Endothelial cell (in vitro differentiated cells): ENCODE measurements at regions not wholly inside any gene's neighbourhood (a gene's known extent, or its start where the extent isn't known, plus 50 kb on each side); places are given as distances from the start of the nearest gene placed in this dataset.

Experiments
- DNase-seq: peaks from one replicate; pipeline ENCODE4 v3.0.0; 2021; ENCODE audit warnings: low spot score
- H3K27ac Mint-ChIP-seq: one replicate; pipeline ENCODE4 v1.8.0; 2021; ENCODE audit warnings: mixed read lengths, inconsistent platforms; ENCODE audit not compliant: unreplicated experiment
- H3K27me3 Mint-ChIP-seq: one replicate; pipeline ENCODE4 v1.8.0; 2021; ENCODE audit warnings: mild to moderate bottlenecking, moderate library complexity, mixed read lengths, inconsistent platforms; ENCODE audit not compliant: unreplicated experiment
- H3K36me3 Mint-ChIP-seq: one replicate; pipeline ENCODE4 v1.8.0; 2021; ENCODE audit warnings: mild to moderate bottlenecking, low read depth, mixed read lengths, inconsistent platforms; ENCODE audit not compliant: unreplicated experiment
- H3K4me1 Mint-ChIP-seq: one replicate; pipeline ENCODE4 v1.8.0; 2021; ENCODE audit warnings: mild to moderate bottlenecking, mixed read lengths, inconsistent platforms; ENCODE audit not compliant: unreplicated experiment
- H3K4me3 Mint-ChIP-seq: one replicate; pipeline ENCODE4 v1.8.0; 2021; ENCODE audit warnings: mild to moderate bottlenecking, mixed read lengths, inconsistent platforms; ENCODE audit not compliant: unreplicated experiment
- H3K9me3 Mint-ChIP-seq: one replicate; pipeline ENCODE4 v1.8.0; 2021; ENCODE audit warnings: mixed read lengths, inconsistent platforms; ENCODE audit not compliant: unreplicated experiment
- CTCF ChIP-seq: fragments of 200-600 bp; sonication (generic); IDR thresholded peaks from one replicate; pipeline ENCODE4 v1.5.0; 2021; ENCODE audit warnings: antibody characterized with exemption; ENCODE audit not compliant: unreplicated experiment

GRCh38 chr9:31519826-31520225, 864.6 kb upstream of the ACO1 start:
- no peak overlapping the region for H3K27ac Mint-ChIP-seq
- no peaks in the 10 kb centered on the region for H3K27me3 Mint-ChIP-seq
- DNase-seq, result no peak
- H3K36me3 Mint-ChIP-seq, result no peaks in the 10 kb centered on the region
- peaks cover 6% of the 10 kb centered on the region for H3K4me1 Mint-ChIP-seq
- no peak for TF ChIP-seq CTCF
- H3K4me3 Mint-ChIP-seq, result no peak overlapping the region
- H3K9me3 Mint-ChIP-seq, result no peaks in the 10 kb centered on the region

GRCh38 chr9:31520301-31521085, 864.0 kb upstream of the ACO1 start:
- no peak for DNase-seq
- no peak overlapping the region for H3K4me3 Mint-ChIP-seq
- peaks cover 2% of the 10 kb centered on the region for H3K4me1 Mint-ChIP-seq
- H3K36me3 Mint-ChIP-seq, result no peaks in the 10 kb centered on the region
- H3K27ac Mint-ChIP-seq, result no peak overlapping the region
- no peak for TF ChIP-seq CTCF
- no peaks in the 10 kb centered on the region for H3K9me3 Mint-ChIP-seq
- no peaks in the 10 kb centered on the region for H3K27me3 Mint-ChIP-seq

GRCh38 chr9:31535651-31536050, 848.8 kb upstream of the ACO1 start:
- Mint-ChIP-seq H3K9me3 (no peaks in the 10 kb centered on the region), H3K27ac (no peak overlapping the region), H3K4me3 (no peak overlapping the region), H3K36me3 (no peaks in the 10 kb centered on the region), H3K27me3 (no peaks in the 10 kb centered on the region), H3K4me1 (peaks cover 3% of the 10 kb centered on the region)
- DNase-seq, result no peak
- no peak for TF ChIP-seq CTCF

GRCh38 chr9:31536471-31536870, 848.0 kb upstream of the ACO1 start:
- no peak for TF ChIP-seq CTCF
- no peak overlapping the region for H3K4me3 Mint-ChIP-seq
- no peak for DNase-seq
- H3K27ac Mint-ChIP-seq, result no peak overlapping the region
- peaks cover 3% of the 10 kb centered on the region for H3K4me1 Mint-ChIP-seq
- H3K36me3 Mint-ChIP-seq, result no peaks in the 10 kb centered on the region
- no peaks in the 10 kb centered on the region for H3K9me3 Mint-ChIP-seq
- H3K27me3 Mint-ChIP-seq, result no peaks in the 10 kb centered on the region

- H3K4me3 Mint-ChIP-seq, result no peak overlapping the region
- H3K27ac Mint-ChIP-seq, result no peak overlapping the region
- DNase-seq, result no peak
- H3K4me1 Mint-ChIP-seq, result peaks cover 13% of the 10 kb centered on the region
- no peaks in the 10 kb centered on the region for H3K27me3 Mint-ChIP-seq
- no peaks in the 10 kb centered on the region for H3K36me3 Mint-ChIP-seq
- no peaks in the 10 kb centered on the region for H3K9me3 Mint-ChIP-seq
- TF ChIP-seq CTCF, result no peak
These were observed 842.6 kb upstream of the ACO1 start for GRCh38 chr9:31541721-31542281.
